Naive thymus-derived CD4-positive, alpha-beta T cell (primary cell): ENCODE measurements at regions not wholly inside any gene's neighbourhood (a gene's known extent, or its start where the extent isn't known, plus 50 kb on each side); places are given as distances from the start of the nearest gene placed in this dataset.

Source experiments
- ATAC-seq: fragments of 150-1000 bp; cut with Tn5 transposase; 2 replicates; pipeline ENCODE4 v1.10.0; 2021; ENCODE audit warnings: mild to moderate bottlenecking, moderate library complexity
- CTCF ChIA-PET: fragments of 350-600 bp; sonication (Branson Sonifier 250); formaldehyde crosslinking; loops from one replicate; lab custom pipeline; 2021; ENCODE audit warnings: antibody characterized with exemption; lab: Charles Lee
- POLR2A ChIA-PET: fragments of 350-600 bp; sonication (Branson Sonifier 250); formaldehyde crosslinking; loops from one replicate; lab custom pipeline; 2021; ENCODE audit warnings: antibody characterized with exemption, inconsistent platforms; lab: Charles Lee
- DNase-seq, 9 donors: peaks; one replicate each; pipeline versions ENCODE4 v3.0.0 to v3.0.0-alpha.2; 2020 to 2022; ENCODE audit warnings: mixed read lengths in 1 of 9
- H3K27ac ChIP-seq: one replicate; pipeline ENCODE4 v1.7.0; 2013; ENCODE audit warnings: mild to moderate bottlenecking, low read depth, low read length, moderate library complexity
- H3K27me3 ChIP-seq, 2 donors: one replicate each; pipeline ENCODE4 v1.7.0; 2013; ENCODE audit warnings: low read length in 2 of 2, mild to moderate bottlenecking in 2 of 2, moderate library complexity in 2 of 2; ENCODE audit not compliant: control insufficient read depth in 2 of 2, insufficient read depth in 2 of 2
- H3K36me3 ChIP-seq, 3 experiments: 1 replicate in 2 of 3; 2 replicates in 1 of 3; pipeline ENCODE4 v1.7.0; 2013; ENCODE audit warnings: low read length in 3 of 3, mild to moderate bottlenecking in 3 of 3, moderate library complexity in 1 of 3; ENCODE audit not compliant: insufficient read depth in 3 of 3, control insufficient read depth in 2 of 3
- H3K4me1 ChIP-seq, 2 donors: one replicate each; pipeline ENCODE4 v1.7.0; 2013; ENCODE audit warnings: low read length in 2 of 2, mild to moderate bottlenecking in 2 of 2, moderate library complexity in 1 of 2; ENCODE audit not compliant: control insufficient read depth in 2 of 2, insufficient read depth in 2 of 2
- H3K4me3 ChIP-seq: 2 replicates; pipeline ENCODE4 v1.7.0; 2013; ENCODE audit warnings: mild to moderate bottlenecking, low read length
- H3K9me3 ChIP-seq, 3 experiments: 1 replicate in 2 of 3; 2 replicates in 1 of 3; pipeline ENCODE4 v1.7.0; 2013; ENCODE audit warnings: low read length in 3 of 3; ENCODE audit not compliant: control insufficient read depth in 2 of 3
- H3K27ac Mint-ChIP-seq, 9 donors: one replicate each; pipeline ENCODE4 v1.8.0; 2020 to 2022; ENCODE audit warnings: mixed read lengths in 9 of 9, mild to moderate bottlenecking in 8 of 9, moderate library complexity in 5 of 9, inconsistent platforms in 2 of 9
- H3K27me3 Mint-ChIP-seq, 5 donors: one replicate each; pipeline ENCODE4 v1.8.0; 2021 to 2022; ENCODE audit warnings: mixed read lengths in 5 of 5, mild to moderate bottlenecking in 1 of 5
- H3K36me3 Mint-ChIP-seq, 5 donors: one replicate each; pipeline ENCODE4 v1.8.0; 2020 to 2022; ENCODE audit warnings: mixed read lengths in 5 of 5, mild to moderate bottlenecking in 3 of 5, inconsistent platforms in 1 of 5
- H3K4me1 Mint-ChIP-seq, 7 donors: one replicate each; pipeline ENCODE4 v1.8.0; 2020 to 2022; ENCODE audit warnings: mixed read lengths in 7 of 7, mild to moderate bottlenecking in 3 of 7, inconsistent platforms in 1 of 7
- H3K4me3 Mint-ChIP-seq, 10 donors: one replicate each; pipeline ENCODE4 v1.8.0; 2020 to 2022; ENCODE audit warnings: mild to moderate bottlenecking in 10 of 10, mixed read lengths in 10 of 10, moderate library complexity in 6 of 10, inconsistent platforms in 2 of 10
- H3K9me3 Mint-ChIP-seq, 11 donors: one replicate each; pipeline ENCODE4 v1.8.0; 2020 to 2022; ENCODE audit warnings: mixed read lengths in 11 of 11, mild to moderate bottlenecking in 4 of 11, inconsistent platforms in 1 of 11, moderate library complexity in 1 of 11
- intact Hi-C, 2 donors: fragments of 100-400 bp; cut with micrococcal nuclease; formaldehyde crosslinking; loops; one replicate each; pipeline ENCODE4 v1.15.1; 2023

GRCh38 chr6:6851949-6852261 is 255.9 kb upstream of the RREB1 start:
- peaks cover 0 to 3% of the 10 kb centered on the region in 2 donors for H3K4me1 ChIP-seq
- Mint-ChIP-seq H3K9me3 (peaks cover 0 to 8% (median 0%) of the 10 kb centered on the region in 11 donors), H3K27ac (no peak overlapping the region), H3K27me3 (no peaks in the 10 kb centered on the region), H3K4me1 (peaks cover 11 to 17% (median 15%) of the 10 kb centered on the region in 7 donors), H3K4me3 (no peak overlapping the region), H3K36me3 (peaks cover 0 to 8% (median 3%) of the 10 kb centered on the region in 5 donors)
- no peak overlapping the region for H3K27ac ChIP-seq
- no peak overlapping the region for H3K4me3 ChIP-seq
- H3K27me3 ChIP-seq = no peaks in the 10 kb centered on the region
- POLR2A ChIA-PET = no interaction called here
- H3K36me3 ChIP-seq = no peaks in the 10 kb centered on the region
- intact Hi-C loops = loop anchor here in 1 of 2 donors (10.0 kb wide), 1 partner anchor 57 kb away; no protein-coding TSS in a partner anchor
- ATAC-seq (no peak), DNase-seq (no peak)
- CTCF ChIA-PET = no interaction called here
- no peaks in the 10 kb centered on the region for H3K9me3 ChIP-seq

DNA sequence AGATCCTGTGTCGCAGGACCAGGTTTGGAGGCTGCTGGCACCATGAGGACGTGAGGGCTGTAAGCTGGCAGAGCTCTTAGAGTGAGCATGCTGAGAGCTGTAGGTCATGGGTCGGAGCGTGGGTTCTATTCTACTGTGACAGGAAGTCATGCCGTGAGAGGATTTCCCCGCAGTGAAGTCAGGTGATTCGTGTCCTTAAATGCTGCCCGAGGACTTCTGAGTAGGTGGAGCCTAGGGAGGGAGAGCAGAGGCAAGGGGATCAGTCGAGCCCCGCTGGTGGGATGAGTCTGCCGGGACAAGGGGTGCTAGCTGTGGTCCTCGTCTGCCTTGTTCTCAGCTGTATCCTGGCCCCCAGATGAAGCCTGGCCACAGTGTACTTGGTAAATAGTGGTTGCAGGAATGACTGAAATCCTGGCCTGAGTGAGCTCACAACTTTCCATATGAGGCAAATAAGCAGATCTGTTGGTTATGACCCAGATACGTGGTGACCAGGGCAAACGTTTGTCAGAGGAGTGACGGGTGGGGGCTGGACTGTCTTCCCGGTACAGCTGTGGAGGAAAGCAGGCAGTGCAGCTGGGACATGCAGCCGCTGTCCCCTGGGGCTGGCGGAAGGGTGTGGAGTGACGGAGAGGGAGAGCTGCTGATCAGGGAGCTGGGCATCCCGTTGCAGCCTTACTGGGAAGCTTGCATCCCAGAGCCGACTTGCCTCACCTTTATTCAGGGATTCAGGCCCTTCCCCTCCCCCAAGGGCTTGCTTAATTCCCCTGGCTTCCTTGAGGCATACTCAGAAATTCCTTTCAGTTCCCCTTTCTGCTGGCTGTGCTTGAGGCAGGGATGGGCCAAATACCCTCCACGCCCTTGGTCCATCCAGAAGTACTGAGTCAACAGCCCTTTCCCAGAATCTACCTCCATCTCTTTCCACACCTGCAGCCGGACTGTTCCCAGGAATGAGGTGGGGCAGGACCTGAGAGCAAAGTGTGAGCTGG is 250.9 kb upstream of the RREB1 start:
- H3K36me3 ChIP-seq = no peaks in the 10 kb centered on the region
- H3K4me3 ChIP-seq = peak overlapping the region; percentile 15
- intact Hi-C loops = loop anchor here in 1 of 2 donors (10.0 kb wide), 1 partner anchor 62 kb away; no protein-coding TSS in a partner anchor
- no peaks in the 10 kb centered on the region for H3K9me3 ChIP-seq
- ChIA-PET POLR2A (no interaction called here), CTCF (interaction anchor here (0.7 kb wide), 1 partner anchor 39 kb away, joined by 3 read pairs; no protein-coding TSS in a partner anchor)
- Mint-ChIP-seq H3K27me3 (peaks cover 0 to 5% (median 0%) of the 10 kb centered on the region in 5 donors), H3K36me3 (peaks cover 0 to 5% (median 0%) of the 10 kb centered on the region in 5 donors), H3K27ac (peak overlapping the region; percentile 22 to 91 (median 65)), H3K4me1 (peaks cover 14 to 24% (median 23%) of the 10 kb centered on the region in 7 donors), H3K9me3 (peaks cover 0 to 2% (median 0%) of the 10 kb centered on the region in 11 donors), H3K4me3 (peak overlapping the region; percentile 31 to 83 (median 76))
- H3K4me1 ChIP-seq = peaks cover 0 to 7% of the 10 kb centered on the region in 2 donors
- H3K27ac ChIP-seq = no peak overlapping the region
- DNase-seq (peak; percentile 13 to 59 (median 36)), ATAC-seq (peak; percentile 80)
- no peaks in the 10 kb centered on the region for H3K27me3 ChIP-seq

- H3K36me3 ChIP-seq = no peaks in the 10 kb centered on the region
- DNase-seq = no peak
- Mint-ChIP-seq H3K9me3 (peaks cover 0 to 2% (median 0%) of the 10 kb centered on the region in 11 donors), H3K27ac (peak overlapping the region in 2 of 9 donors; percentile 36 to 76), H3K27me3 (peaks cover 0 to 9% (median 0%) of the 10 kb centered on the region in 5 donors), H3K4me3 (peak overlapping the region in 3 of 10 donors; percentile 1 to 46 (median 16)), H3K36me3 (peaks cover 0 to 5% (median 0%) of the 10 kb centered on the region in 5 donors), H3K4me1 (peaks cover 14 to 24% (median 23%) of the 10 kb centered on the region in 7 donors)
- ChIA-PET POLR2A (no interaction called here), CTCF (no interaction called here)
- H3K27ac ChIP-seq = no peak overlapping the region
- H3K4me1 ChIP-seq = peaks cover 0 to 7% of the 10 kb centered on the region in 2 donors
- no peaks in the 10 kb centered on the region for H3K27me3 ChIP-seq
- H3K4me3 ChIP-seq = no peak overlapping the region
- no peaks in the 10 kb centered on the region for H3K9me3 ChIP-seq
- no peak for ATAC-seq
- intact Hi-C loops = loop anchor here in 1 of 2 donors (10.0 kb wide), 1 partner anchor 63 kb away; no protein-coding TSS in a partner anchor
These were observed 250.2 kb upstream of the RREB1 start for GRCh38 chr6:6857528-6857927.

GRCh38 chr6:6858533-6858982 is 249.2 kb upstream of the RREB1 start:
- H3K36me3 Mint-ChIP-seq = peaks cover 0 to 5% (median 0%) of the 10 kb centered on the region in 5 donors
- Histone ChIP-seq H3K27ac (no peak overlapping the region), H3K4me3 (no peak overlapping the region), H3K36me3 (no peaks in the 10 kb centered on the region), H3K9me3 (no peaks in the 10 kb centered on the region), H3K4me1 (peaks cover 0 to 7% of the 10 kb centered on the region in 2 donors), H3K27me3 (no peaks in the 10 kb centered on the region)
- H3K4me1 Mint-ChIP-seq = peaks cover 14 to 24% (median 23%) of the 10 kb centered on the region in 7 donors
- H3K27ac Mint-ChIP-seq = no peak overlapping the region
- ATAC-seq (peak; percentile 53), DNase-seq (no peak)
- H3K4me3 Mint-ChIP-seq = no peak overlapping the region
- intact Hi-C loops = loop anchor here in 1 of 2 donors (10.0 kb wide), 1 partner anchor 64 kb away; no protein-coding TSS in a partner anchor
- H3K9me3 Mint-ChIP-seq = peaks cover 0 to 2% (median 0%) of the 10 kb centered on the region in 11 donors
- peaks cover 0 to 9% (median 0%) of the 10 kb centered on the region in 5 donors for H3K27me3 Mint-ChIP-seq
- ChIA-PET CTCF (no interaction called here), POLR2A (no interaction called here)

DNA sequence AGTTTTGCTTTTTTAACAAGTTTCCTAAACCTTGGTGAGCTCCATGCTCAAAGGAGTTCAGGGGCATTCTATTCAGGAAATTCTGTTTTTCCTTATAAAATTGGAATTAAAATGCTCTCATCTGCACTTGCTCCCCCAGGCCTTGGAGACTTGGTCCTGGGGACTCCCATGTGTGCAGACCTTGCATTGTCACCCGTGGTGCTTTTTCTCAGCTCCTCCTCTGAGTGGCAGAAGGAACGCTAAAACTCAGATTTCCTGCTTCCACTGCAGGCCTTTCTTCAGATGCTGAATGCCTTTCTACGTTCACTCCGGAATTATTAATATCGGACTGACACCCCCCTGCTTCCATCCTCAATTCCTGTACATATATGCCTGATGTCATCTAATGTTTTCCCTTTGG is 248.7 kb upstream of the RREB1 start:
- Mint-ChIP-seq H3K27me3 (peaks cover 0 to 9% (median 0%) of the 10 kb centered on the region in 5 donors), H3K27ac (no peak overlapping the region), H3K4me3 (no peak overlapping the region), H3K36me3 (peaks cover 0 to 5% (median 0%) of the 10 kb centered on the region in 5 donors), H3K9me3 (peaks cover 0 to 2% (median 0%) of the 10 kb centered on the region in 11 donors), H3K4me1 (peaks cover 14 to 24% (median 23%) of the 10 kb centered on the region in 7 donors)
- H3K27ac ChIP-seq = no peak overlapping the region
- peaks cover 0 to 7% of the 10 kb centered on the region in 2 donors for H3K4me1 ChIP-seq
- DNase-seq (no peak), ATAC-seq (no peak)
- H3K9me3 ChIP-seq = no peaks in the 10 kb centered on the region
- ChIA-PET CTCF (no interaction called here), POLR2A (no interaction called here)
- intact Hi-C loops = loop anchor here in 1 of 2 donors (10.0 kb wide), 1 partner anchor 64 kb away; no protein-coding TSS in a partner anchor
- H3K4me3 ChIP-seq = no peak overlapping the region
- H3K27me3 ChIP-seq = no peaks in the 10 kb centered on the region
- no peaks in the 10 kb centered on the region for H3K36me3 ChIP-seq

GRCh38 chr6:6859722-6860121 is 248.0 kb upstream of the RREB1 start:
- POLR2A ChIA-PET = no interaction called here
- Mint-ChIP-seq H3K27ac (no peak overlapping the region), H3K36me3 (peaks cover 0 to 5% (median 0%) of the 10 kb centered on the region in 5 donors), H3K4me1 (peaks cover 14 to 24% (median 22%) of the 10 kb centered on the region in 7 donors), H3K4me3 (no peak overlapping the region), H3K27me3 (peaks cover 0 to 9% (median 0%) of the 10 kb centered on the region in 5 donors), H3K9me3 (peaks cover 0 to 2% (median 0%) of the 10 kb centered on the region in 11 donors)
- DNase-seq (no peak), ATAC-seq (no peak)
- CTCF ChIA-PET = no interaction called here
- H3K36me3 ChIP-seq = no peaks in the 10 kb centered on the region
- no peak overlapping the region for H3K27ac ChIP-seq
- intact Hi-C loops = loop anchor here in 1 of 2 donors (10.0 kb wide), 1 partner anchor 65 kb away; no protein-coding TSS in a partner anchor
- peaks cover 0 to 7% of the 10 kb centered on the region in 2 donors for H3K4me1 ChIP-seq
- no peaks in the 10 kb centered on the region for H3K9me3 ChIP-seq
- no peaks in the 10 kb centered on the region for H3K27me3 ChIP-seq
- no peak overlapping the region for H3K4me3 ChIP-seq
